OCI-LY7 (cell line): ENCODE measurements at regions not wholly inside any gene's neighbourhood (a gene's known extent, or its start where the extent isn't known, plus 50 kb on each side); places are given as distances from the start of the nearest gene placed in this dataset.

Source experiments
- CTCF ChIP-seq: fragments of 200-600 bp; sonication (generic); conservative IDR thresholded peaks from 2 replicates; pipeline ENCODE4 v1.5.1; 2014; ENCODE audit warnings: mild to moderate bottlenecking, antibody characterized with exemption, low read length, moderate library complexity, mixed read lengths
- EZH2phosphoT487 ChIP-seq: fragments of 200-600 bp; sonication (generic); IDR thresholded peaks from 2 replicates; pipeline ENCODE4 v1.6.1; 2018; ENCODE audit warnings: low read depth, borderline replicate concordance, mild to moderate bottlenecking, mixed run types, antibody characterized with exemption, low read length, moderate library complexity, mixed read lengths

DNA sequence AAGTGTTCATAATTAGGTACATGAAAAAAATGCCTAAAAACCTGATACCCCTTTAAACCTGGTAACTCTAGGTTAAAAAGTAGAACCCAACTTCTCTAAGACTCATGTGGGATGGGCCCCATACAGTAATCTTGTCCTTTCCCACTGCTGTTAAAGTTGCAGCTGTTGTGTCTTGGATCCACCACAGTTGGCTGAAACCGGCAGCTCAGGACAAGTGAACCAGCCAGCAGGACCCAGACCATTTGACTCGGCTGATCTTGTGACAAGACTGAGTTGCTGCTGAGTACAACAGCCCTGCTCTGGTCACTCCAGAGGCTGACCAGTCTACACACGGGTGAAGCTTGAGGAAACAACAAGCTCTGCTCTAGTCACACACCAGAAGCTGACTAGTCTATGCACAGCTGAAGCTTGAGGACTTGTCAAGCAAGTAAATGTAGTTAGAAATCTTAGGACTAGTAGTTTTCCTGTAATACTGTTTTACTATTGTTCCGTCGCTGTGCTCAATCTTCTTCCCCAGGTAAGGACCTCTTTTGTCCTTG is 60.6 kb downstream of the DHRS2 start:
- no peak for TF ChIP-seq CTCF
- TF ChIP-seq EZH2phosphoT487: no peak
